ENCODE measurements at regions not wholly inside any gene's neighbourhood (a gene's known extent, or its start where the extent isn't known, plus 50 kb on each side); places are given as distances from the start of the nearest gene placed in this dataset.

DNA sequence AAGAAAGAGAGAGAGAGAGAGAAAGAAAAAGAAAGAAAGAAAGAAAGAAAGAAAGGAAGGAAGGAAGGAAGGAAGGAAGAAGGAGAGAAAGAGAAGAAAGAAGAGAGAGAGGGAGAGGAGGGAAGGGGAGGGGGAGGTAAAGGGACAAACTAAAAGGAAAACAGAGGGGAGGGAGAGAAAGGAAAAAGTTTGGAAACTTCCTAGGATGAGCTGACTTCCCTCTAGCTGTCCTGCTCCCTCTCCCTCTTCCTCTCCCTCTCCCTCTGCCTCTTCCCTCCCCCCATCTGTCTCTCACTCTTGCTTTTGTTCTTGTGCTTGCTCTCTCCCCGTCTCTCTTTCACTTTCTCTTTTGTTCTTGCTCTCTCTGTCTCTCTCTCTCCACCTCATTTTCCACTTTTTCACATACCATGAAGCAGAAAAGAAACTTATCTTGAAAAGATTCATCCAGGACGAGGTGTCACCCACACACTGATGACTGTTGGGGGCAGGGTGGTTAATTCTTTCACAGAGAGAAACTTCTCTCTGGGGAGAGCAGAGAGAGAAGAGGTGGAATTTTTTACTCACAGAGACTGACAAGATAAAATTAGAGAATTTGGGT lies 56.4 kb upstream of the DUSP22 start:
- H3K27me3 ChIP-seq (replicated peaks in 1 of 2; ENCODE audit: control insufficient read depth in 2 of 2, insufficient read depth in 2 of 2, low read length in 1 of 2): no peaks in the 10 kb centered on the region
- WGBS (ENCODE audit: insufficient coverage, insufficient replicate concordance, low lambda C conversion rate, missing lambda C conversion rate): 0% methylated on average over 2 of the region's 2 CpGs
- H3K36me3 ChIP-seq (ENCODE audit: control insufficient read depth in 2 of 2, insufficient read depth in 2 of 2, low read length in 1 of 2): no peaks in the 10 kb centered on the region
- H3K9me3 ChIP-seq (replicated peaks; ENCODE audit: control insufficient read depth, insufficient read depth, low read length): no peaks in the 10 kb centered on the region
- no peak for FAIRE-seq
- in situ Hi-C loops (cut with MboI) (no loop called here), intact Hi-C loops (cut with micrococcal nuclease; ENCODE audit: unreplicated experiment) (loop anchor here (1.0 kb wide), 1 partner anchor 50 kb away; no protein-coding TSS in a partner anchor)
- CTCF ChIA-PET: interaction anchor here (0.9 to 1.5 kb wide), 5 partner anchors 10 to 102 kb away, joined by 3 to 4 read pairs (median 4); no protein-coding TSS in a partner anchor
- peak; percentile 85 for DNase-seq (ENCODE audit: low read depth, low spot score)
- ATAC-seq: peak; percentile 78
- POLR2A ChIA-PET: interaction anchor here (1.0 to 1.5 kb wide), 7 partner anchors 14 to 70 kb away, joined by 3 to 7 read pairs (median 3); partner anchors contain the start of gene DUSP22
- BruUV-seq (replicated peaks): no TSS peak
- peak overlapping the region; percentile 87 for H3K27ac ChIP-seq (ENCODE audit: control insufficient read depth, insufficient read depth)
- H2AFZ ChIP-seq (ENCODE audit: control insufficient read depth, low read depth, low read length): peak overlapping the region; percentile 41; the same call in 1 of the 2 replicates
- H3K9ac ChIP-seq (ENCODE audit: control insufficient read depth, insufficient read depth, low read length): peak overlapping the region; percentile 14
- H3K79me2 ChIP-seq (ENCODE audit: control insufficient read depth, insufficient read depth, low read length): no peaks in the 10 kb centered on the region; the same call in none of the 2 replicates
- SMC1A ChIA-PET (ENCODE audit: uncharacterized antibody, unreplicated experiment): interaction anchor here (0.7 to 2.7 kb wide), 18 partner anchors 9 to 82 kb away, joined by 3 to 10 read pairs (median 3); no protein-coding TSS in a partner anchor
- H3K4me3 ChIP-seq: peak overlapping the region; percentile 16; the same call in 1 of the 2 replicates
- peaks cover 51% of the 10 kb centered on the region for H3K4me1 ChIP-seq (ENCODE audit: control insufficient read depth, insufficient read depth, low read length)
- peak overlapping the region; percentile 43 for H3K4me2 ChIP-seq (ENCODE audit: control insufficient read depth, insufficient read depth)
- RAD21 ChIA-PET (ENCODE audit: unreplicated experiment): interaction anchor here (0.9 to 3.8 kb wide), 8 partner anchors 9 to 57 kb away, joined by 3 to 21 read pairs (median 5); no protein-coding TSS in a partner anchor
- H4K20me1 ChIP-seq (ENCODE audit: control insufficient read depth, insufficient read depth): no peaks in the 10 kb centered on the region
- no peak for TF ChIP-seq POLR2AphosphoS5 (IDR thresholded peaks at IDR 0.05; ENCODE audit: low read length)
- TF ChIP-seq PAX5 (IDR thresholded peaks at IDR 0.05; ENCODE audit: borderline replicate concordance, low read depth, low read length): 0 out of 2 replicates have a peak, but pooled peaks have one; percentile 42
- TF ChIP-seq, protein P1, sequence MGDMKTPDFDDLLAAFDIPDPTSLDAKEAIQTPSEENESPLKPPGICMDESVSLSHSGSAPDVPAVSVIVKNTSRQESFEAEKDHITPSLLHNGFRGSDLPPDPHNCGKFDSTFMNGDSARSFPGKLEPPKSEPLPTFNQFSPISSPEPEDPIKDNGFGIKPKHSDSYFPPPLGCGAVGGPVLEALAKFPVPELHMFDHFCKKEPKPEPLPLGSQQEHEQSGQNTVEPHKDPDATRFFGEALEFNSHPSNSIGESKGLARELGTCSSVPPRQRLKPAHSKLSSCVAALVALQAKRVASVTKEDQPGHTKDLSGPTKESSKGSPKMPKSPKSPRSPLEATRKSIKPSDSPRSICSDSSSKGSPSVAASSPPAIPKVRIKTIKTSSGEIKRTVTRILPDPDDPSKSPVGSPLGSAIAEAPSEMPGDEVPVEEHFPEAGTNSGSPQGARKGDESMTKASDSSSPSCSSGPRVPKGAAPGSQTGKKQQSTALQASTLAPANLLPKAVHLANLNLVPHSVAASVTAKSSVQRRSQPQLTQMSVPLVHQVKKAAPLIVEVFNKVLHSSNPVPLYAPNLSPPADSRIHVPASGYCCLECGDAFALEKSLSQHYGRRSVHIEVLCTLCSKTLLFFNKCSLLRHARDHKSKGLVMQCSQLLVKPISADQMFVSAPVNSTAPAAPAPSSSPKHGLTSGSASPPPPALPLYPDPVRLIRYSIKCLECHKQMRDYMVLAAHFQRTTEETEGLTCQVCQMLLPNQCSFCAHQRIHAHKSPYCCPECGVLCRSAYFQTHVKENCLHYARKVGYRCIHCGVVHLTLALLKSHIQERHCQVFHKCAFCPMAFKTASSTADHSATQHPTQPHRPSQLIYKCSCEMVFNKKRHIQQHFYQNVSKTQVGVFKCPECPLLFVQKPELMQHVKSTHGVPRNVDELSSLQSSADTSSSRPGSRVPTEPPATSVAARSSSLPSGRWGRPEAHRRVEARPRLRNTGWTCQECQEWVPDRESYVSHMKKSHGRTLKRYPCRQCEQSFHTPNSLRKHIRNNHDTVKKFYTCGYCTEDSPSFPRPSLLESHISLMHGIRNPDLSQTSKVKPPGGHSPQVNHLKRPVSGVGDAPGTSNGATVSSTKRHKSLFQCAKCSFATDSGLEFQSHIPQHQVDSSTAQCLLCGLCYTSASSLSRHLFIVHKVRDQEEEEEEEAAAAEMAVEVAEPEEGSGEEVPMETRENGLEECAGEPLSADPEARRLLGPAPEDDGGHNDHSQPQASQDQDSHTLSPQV (IDR thresholded peaks at IDR 0.05): peak; percentile 6; the same call in 1 of the 2 replicates
- peak; percentile 94 for TF ChIP-seq EED (IDR thresholded peaks at IDR 0.05; ENCODE audit: low read depth)
- no peak for TF ChIP-seq BRCA1 (IDR thresholded peaks at IDR 0.05; ENCODE audit: low read depth, low read length)
- TF ChIP-seq, protein P2, sequence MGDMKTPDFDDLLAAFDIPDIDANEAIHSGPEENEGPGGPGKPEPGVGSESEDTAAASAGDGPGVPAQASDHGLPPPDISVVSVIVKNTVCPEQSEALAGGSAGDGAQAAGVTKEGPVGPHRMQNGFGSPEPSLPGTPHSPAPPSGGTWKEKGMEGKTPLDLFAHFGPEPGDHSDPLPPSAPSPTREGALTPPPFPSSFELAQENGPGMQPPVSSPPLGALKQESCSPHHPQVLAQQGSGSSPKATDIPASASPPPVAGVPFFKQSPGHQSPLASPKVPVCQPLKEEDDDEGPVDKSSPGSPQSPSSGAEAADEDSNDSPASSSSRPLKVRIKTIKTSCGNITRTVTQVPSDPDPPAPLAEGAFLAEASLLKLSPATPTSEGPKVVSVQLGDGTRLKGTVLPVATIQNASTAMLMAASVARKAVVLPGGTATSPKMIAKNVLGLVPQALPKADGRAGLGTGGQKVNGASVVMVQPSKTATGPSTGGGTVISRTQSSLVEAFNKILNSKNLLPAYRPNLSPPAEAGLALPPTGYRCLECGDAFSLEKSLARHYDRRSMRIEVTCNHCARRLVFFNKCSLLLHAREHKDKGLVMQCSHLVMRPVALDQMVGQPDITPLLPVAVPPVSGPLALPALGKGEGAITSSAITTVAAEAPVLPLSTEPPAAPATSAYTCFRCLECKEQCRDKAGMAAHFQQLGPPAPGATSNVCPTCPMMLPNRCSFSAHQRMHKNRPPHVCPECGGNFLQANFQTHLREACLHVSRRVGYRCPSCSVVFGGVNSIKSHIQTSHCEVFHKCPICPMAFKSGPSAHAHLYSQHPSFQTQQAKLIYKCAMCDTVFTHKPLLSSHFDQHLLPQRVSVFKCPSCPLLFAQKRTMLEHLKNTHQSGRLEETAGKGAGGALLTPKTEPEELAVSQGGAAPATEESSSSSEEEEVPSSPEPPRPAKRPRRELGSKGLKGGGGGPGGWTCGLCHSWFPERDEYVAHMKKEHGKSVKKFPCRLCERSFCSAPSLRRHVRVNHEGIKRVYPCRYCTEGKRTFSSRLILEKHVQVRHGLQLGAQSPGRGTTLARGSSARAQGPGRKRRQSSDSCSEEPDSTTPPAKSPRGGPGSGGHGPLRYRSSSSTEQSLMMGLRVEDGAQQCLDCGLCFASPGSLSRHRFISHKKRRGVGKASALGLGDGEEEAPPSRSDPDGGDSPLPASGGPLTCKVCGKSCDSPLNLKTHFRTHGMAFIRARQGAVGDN (IDR thresholded peaks at IDR 0.05): peak; percentile 54
- no peak for TF ChIP-seq NFIC (IDR thresholded peaks at IDR 0.05; ENCODE audit: low read depth, low read length)
- peak; percentile 82; the same call in 1 of the 2 replicates for TF ChIP-seq TBL1XR1 (IDR thresholded peaks at IDR 0.05; ENCODE audit: low read depth, low read length)
- TF ChIP-seq STAT3 (IDR thresholded peaks at IDR 0.05; ENCODE audit: low read depth, low read length): peak; percentile 42; the same call in 1 of the 2 replicates
